Ovary (tissue), 3 donors: ENCODE measurements at regions not wholly inside any gene's neighbourhood (a gene's known extent, or its start where the extent isn't known, plus 50 kb on each side); places are given as distances from the start of the nearest gene placed in this dataset.

Source experiments
- CTCF ChIP-seq, 3 donors: fragments of 450-650 bp in 2 of 3; fragments of 200-600 bp in 1 of 3; IDR thresholded peaks; one replicate each; pipeline versions ENCODE4 v1.5.1 to v1.8.0; 2016 to 2022; ENCODE audit warnings: antibody characterized with exemption in 3 of 3, mild to moderate bottlenecking in 1 of 3
- POLR2A ChIP-seq: fragments of 450-650 bp; IDR thresholded peaks from one replicate; pipeline ENCODE4 v1.6.1; 2017; ENCODE audit warnings: antibody characterized with exemption, mild to moderate bottlenecking, moderate library complexity
- donor health status: DM: no; HTN: no; CAD: no.

- no peak for TF ChIP-seq POLR2A
- no peak for TF ChIP-seq CTCF (IDR thresholded peaks at IDR 0.05)
These were observed 106.8 kb downstream of the C1D start for GRCh38 chr2:67955748-67956603.
